ENCODE measurements at regions not wholly inside any gene's neighbourhood (a gene's known extent, or its start where the extent isn't known, plus 50 kb on each side); places are given as distances from the start of the nearest gene placed in this dataset.

- no peak for TF ChIP-seq CTCF (IDR thresholded peaks at IDR 0.05; ENCODE audit: low read depth, low read length)
- peak overlapping the region; percentile 81 for H3K4me3 ChIP-seq (ENCODE audit: low read depth, low read length)
Measured at GRCh38 chr6:26198722-26199056, 111.5 kb downstream of the HFE start.

GRCh38 chr6:26199057-26199772 lies 112.0 kb downstream of the HFE start:
- H3K4me3 ChIP-seq (ENCODE audit: low read depth, low read length), result peak overlapping the region; percentile 81
- no peak for TF ChIP-seq CTCF (IDR thresholded peaks at IDR 0.05; ENCODE audit: low read depth, low read length)

- TF ChIP-seq CTCF (IDR thresholded peaks at IDR 0.05; ENCODE audit: low read depth, low read length), result no peak
- peak overlapping the region; percentile 81 for H3K4me3 ChIP-seq (ENCODE audit: low read depth, low read length)
Measured at GRCh38 chr6:26199773-26200764, 112.8 kb downstream of the HFE start.

GRCh38 chr6:26200918-26201721 lies 113.9 kb downstream of the HFE start:
- no peak for TF ChIP-seq CTCF (IDR thresholded peaks at IDR 0.05; ENCODE audit: low read depth, low read length)
- H3K4me3 ChIP-seq (ENCODE audit: low read depth, low read length), result no peak overlapping the region

- no peak for TF ChIP-seq CTCF (IDR thresholded peaks at IDR 0.05; ENCODE audit: low read depth, low read length)
- H3K4me3 ChIP-seq (ENCODE audit: low read depth, low read length), result no peak overlapping the region
Measured at GRCh38 chr6:26202201-26202611, 115.0 kb downstream of the HFE start.

GRCh38 chr6:26202811-26203583 lies 115.8 kb downstream of the HFE start:
- no peak overlapping the region for H3K4me3 ChIP-seq (ENCODE audit: low read depth, low read length)
- no peak for TF ChIP-seq CTCF (IDR thresholded peaks at IDR 0.05; ENCODE audit: low read depth, low read length)
